Smooth muscle cell (in vitro differentiated cells): ENCODE measurements at regions not wholly inside any gene's neighbourhood (a gene's known extent, or its start where the extent isn't known, plus 50 kb on each side); places are given as distances from the start of the nearest gene placed in this dataset.
"Not testable (repeated sequence)": the region's sequence is repeated elsewhere in the genome, so short reads cannot be mapped to it uniquely, and the experiment has no call there.

Source experiments
- DNase-seq: peaks from one replicate; lab custom pipeline; 2025; ENCODE audit not compliant: unreplicated experiment; lab: John Stamatoyannopoulos, UW
- H2AFZ ChIP-seq: fragments of 200-600 bp; sonication (generic); 2 replicates; pipeline ENCODE4 v1.6.0; 2016; ENCODE audit warnings: antibody characterized with exemption, low read depth, mild to moderate bottlenecking
- H3F3A ChIP-seq: fragments of 200-600 bp; sonication (generic); 2 replicates; pipeline ENCODE4 v1.6.0; 2017; ENCODE audit warnings: antibody characterized with exemption, low read depth
- H3K27ac ChIP-seq: fragments of 200-600 bp; sonication (generic); 2 replicates; pipeline ENCODE4 v1.5.1; 2016; ENCODE audit warnings: low read depth, mild to moderate bottlenecking
- H3K27me3 ChIP-seq: fragments of 200-600 bp; sonication (generic); 2 replicates; pipeline ENCODE4 v1.6.1; 2016; ENCODE audit warnings: low read depth, mild to moderate bottlenecking
- H3K36me3 ChIP-seq: fragments of 200-600 bp; sonication (generic); 2 replicates; pipeline ENCODE4 v1.5.1; 2016; ENCODE audit warnings: low read depth
- H3K4me1 ChIP-seq: fragments of 200-600 bp; sonication (generic); 2 replicates; pipeline ENCODE4 v1.5.1; 2016; ENCODE audit warnings: low read depth
- H3K4me2 ChIP-seq: fragments of 200-600 bp; sonication (generic); 2 replicates; pipeline ENCODE4 v1.6.0; 2016; ENCODE audit warnings: mild to moderate bottlenecking
- H3K4me3 ChIP-seq: fragments of 200-600 bp; sonication (generic); 2 replicates; pipeline ENCODE4 v1.5.1; 2016; ENCODE audit warnings: mild to moderate bottlenecking
- H3K79me2 ChIP-seq: fragments of 200-600 bp; sonication (generic); 2 replicates; pipeline ENCODE4 v1.6.0; 2016; ENCODE audit warnings: low read depth, mild to moderate bottlenecking
- H3K9ac ChIP-seq: fragments of 200-600 bp; sonication (generic); 2 replicates; pipeline ENCODE4 v1.6.0; 2016; ENCODE audit warnings: low read depth
- H3K9me3 ChIP-seq: fragments of 200-600 bp; sonication (generic); replicated peaks from 2 replicates; pipeline ENCODE4 v1.5.1; 2016; ENCODE audit warnings: low read depth
- H4K20me1 ChIP-seq: fragments of 200-600 bp; sonication (generic); 2 replicates; pipeline ENCODE4 v1.6.0; 2016; ENCODE audit warnings: low read depth
- WGBS: methylation state at CpG from one replicate; pipeline ENCODE4 v1.1.7; 2016; ENCODE audit warnings: low lambda C conversion rate; 5-methylcytosine and 5-hydroxymethylcytosine counted together
- TF ChIP-seq, protein P1 (sequence below): fragments of 200-600 bp; sonication (generic); IDR thresholded peaks from 2 replicates; pipeline ENCODE4 v1.5.1; 2017; ENCODE audit warnings: borderline replicate concordance, mild to moderate bottlenecking, antibody characterized with exemption; ENCODE audit not compliant: insufficient read depth, poor library complexity, severe bottlenecking

DNA sequence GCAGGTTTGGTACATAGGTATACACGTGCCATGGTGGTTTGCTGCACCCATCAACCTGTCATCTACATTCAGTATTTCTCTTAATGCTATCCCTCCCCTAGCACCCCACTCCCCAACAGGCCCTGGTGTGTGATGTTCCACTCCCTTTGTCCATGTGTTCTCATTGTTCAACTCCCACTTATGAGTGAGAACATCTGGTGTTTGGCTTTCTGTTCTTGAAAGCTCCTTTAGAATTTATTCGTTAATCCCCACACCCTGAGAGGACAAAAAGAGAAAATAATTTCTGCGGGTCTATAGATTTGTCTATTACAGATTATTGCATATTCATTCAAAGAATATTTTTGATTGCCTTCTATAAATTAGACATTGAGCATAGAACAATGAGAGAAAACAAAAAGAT, 455.5 kb downstream of the PLPP3 start:
- H4K20me1 ChIP-seq, result no peaks in the 10 kb centered on the region
- H3K27me3 ChIP-seq, result no peaks in the 10 kb centered on the region
- H3K4me2 ChIP-seq, result no peak overlapping the region
- H3F3A ChIP-seq, result no peaks in the 10 kb centered on the region
- no peaks in the 10 kb centered on the region for H3K4me1 ChIP-seq
- no peaks in the 10 kb centered on the region for H3K79me2 ChIP-seq
- no peak overlapping the region for H2AFZ ChIP-seq
- no peak for DNase-seq
- WGBS, result 96% methylated on average over 3 of the region's 3 CpGs
- H3K27ac ChIP-seq, result no peak overlapping the region
- no peaks in the 10 kb centered on the region for H3K9me3 ChIP-seq
- TF ChIP-seq, protein P1, sequence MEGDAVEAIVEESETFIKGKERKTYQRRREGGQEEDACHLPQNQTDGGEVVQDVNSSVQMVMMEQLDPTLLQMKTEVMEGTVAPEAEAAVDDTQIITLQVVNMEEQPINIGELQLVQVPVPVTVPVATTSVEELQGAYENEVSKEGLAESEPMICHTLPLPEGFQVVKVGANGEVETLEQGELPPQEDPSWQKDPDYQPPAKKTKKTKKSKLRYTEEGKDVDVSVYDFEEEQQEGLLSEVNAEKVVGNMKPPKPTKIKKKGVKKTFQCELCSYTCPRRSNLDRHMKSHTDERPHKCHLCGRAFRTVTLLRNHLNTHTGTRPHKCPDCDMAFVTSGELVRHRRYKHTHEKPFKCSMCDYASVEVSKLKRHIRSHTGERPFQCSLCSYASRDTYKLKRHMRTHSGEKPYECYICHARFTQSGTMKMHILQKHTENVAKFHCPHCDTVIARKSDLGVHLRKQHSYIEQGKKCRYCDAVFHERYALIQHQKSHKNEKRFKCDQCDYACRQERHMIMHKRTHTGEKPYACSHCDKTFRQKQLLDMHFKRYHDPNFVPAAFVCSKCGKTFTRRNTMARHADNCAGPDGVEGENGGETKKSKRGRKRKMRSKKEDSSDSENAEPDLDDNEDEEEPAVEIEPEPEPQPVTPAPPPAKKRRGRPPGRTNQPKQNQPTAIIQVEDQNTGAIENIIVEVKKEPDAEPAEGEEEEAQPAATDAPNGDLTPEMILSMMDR, result no peak
- no peak overlapping the region for H3K4me3 ChIP-seq
- no peaks in the 10 kb centered on the region for H3K36me3 ChIP-seq
- H3K9ac ChIP-seq, result no peak overlapping the region

DNA sequence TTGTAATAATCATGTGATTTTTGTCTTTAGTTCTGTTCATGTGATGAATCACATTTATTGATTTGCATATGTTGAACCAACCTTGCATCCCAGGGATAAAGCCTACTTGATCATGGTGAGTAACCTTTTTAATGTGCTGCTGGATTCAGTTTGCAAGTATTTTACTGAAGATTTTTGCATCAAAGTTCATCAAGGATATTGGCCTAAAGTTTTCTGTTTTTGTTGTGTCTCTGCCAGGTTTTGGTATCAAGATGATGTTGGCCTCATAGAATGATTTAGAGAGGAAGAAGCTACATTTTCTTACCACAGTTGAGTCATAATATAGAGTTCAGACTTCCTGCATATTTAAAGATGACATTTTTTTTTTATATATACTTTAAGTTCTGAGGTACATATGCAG, 455.9 kb downstream of the PLPP3 start:
- DNase-seq, result no peak
- Histone ChIP-seq H2AFZ (no peak overlapping the region), H3K27ac (no peak overlapping the region), H3K27me3 (no peaks in the 10 kb centered on the region), H3F3A (no peaks in the 10 kb centered on the region), H3K9ac (no peak overlapping the region), H3K36me3 (no peaks in the 10 kb centered on the region), H3K9me3 (no peaks in the 10 kb centered on the region), H3K4me1 (no peaks in the 10 kb centered on the region), H3K4me3 (no peak overlapping the region), H3K4me2 (no peak overlapping the region), H3K79me2 (no peaks in the 10 kb centered on the region), H4K20me1 (no peaks in the 10 kb centered on the region)
- TF ChIP-seq, protein P1, result no peak

DNA sequence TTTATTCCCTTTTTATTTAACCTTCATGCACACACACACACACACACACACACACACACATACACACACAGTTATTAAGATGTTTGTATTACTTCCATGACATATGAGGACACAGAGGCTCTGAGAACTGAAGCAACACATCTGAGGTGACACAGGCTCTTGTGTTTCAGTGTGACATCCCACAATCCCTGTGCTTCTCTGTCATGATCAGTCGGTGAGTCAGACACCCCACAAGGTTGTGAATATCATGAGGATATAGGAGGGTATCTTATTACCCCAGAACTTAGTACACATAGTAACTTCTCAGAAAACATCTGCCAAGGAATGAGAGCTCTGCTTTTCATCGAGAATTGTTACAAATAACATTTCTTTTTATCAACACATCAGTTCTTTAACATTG, 459.3 kb downstream of the PLPP3 start:
- no peak overlapping the region for H3K27ac ChIP-seq
- no peak overlapping the region for H3K4me2 ChIP-seq
- DNase-seq, result no peak

DNA sequence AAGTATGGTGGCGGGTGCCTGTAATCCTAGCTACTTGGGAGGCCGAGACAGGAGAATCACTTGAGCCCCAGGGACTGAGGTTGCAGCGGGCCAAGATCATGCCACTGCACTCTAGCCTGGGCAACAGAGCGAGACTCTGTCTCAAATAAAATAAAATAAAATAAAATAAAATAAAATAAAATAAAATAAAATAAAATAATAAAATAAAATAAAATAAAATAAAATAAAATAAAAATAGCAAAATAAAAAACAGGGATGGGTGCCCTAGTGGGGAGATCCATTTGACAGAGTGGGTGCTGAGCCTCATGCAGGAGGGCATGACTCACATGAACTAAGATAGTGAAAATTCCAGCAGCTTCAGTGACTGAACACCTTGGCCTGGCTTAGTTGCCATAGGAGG, 460.7 kb downstream of the PLPP3 start:
- H3K4me3 ChIP-seq, H3K27me3 ChIP-seq, H4K20me1 ChIP-seq, DNase-seq, H3K36me3 ChIP-seq, H3K79me2 ChIP-seq, H3K9me3 ChIP-seq, H3F3A ChIP-seq, H3K27ac ChIP-seq, H2AFZ ChIP-seq, H3K9ac ChIP-seq, H3K4me1 ChIP-seq, H3K4me2 ChIP-seq: not testable (repeated sequence)
- 97% methylated on average over 4 of the region's 4 CpGs for WGBS

More for the DNA sequence above, 459.3 kb downstream of the PLPP3 start:
- 76% methylated on average over 2 of the region's 2 CpGs for WGBS
- H3F3A ChIP-seq, result no peaks in the 10 kb centered on the region
- H3K9me3 ChIP-seq, result no peaks in the 10 kb centered on the region
- H3K27me3 ChIP-seq, result no peaks in the 10 kb centered on the region
- H3K36me3 ChIP-seq, result no peaks in the 10 kb centered on the region
- H2AFZ ChIP-seq, result no peak overlapping the region
- no peak overlapping the region for H3K9ac ChIP-seq
- H4K20me1 ChIP-seq, result no peaks in the 10 kb centered on the region
- TF ChIP-seq, protein P1, result no peak
- no peaks in the 10 kb centered on the region for H3K4me1 ChIP-seq
- no peaks in the 10 kb centered on the region for H3K79me2 ChIP-seq
- H3K4me3 ChIP-seq, result no peak overlapping the region
